GM12878 (cell line): ENCODE measurements at regions not wholly inside any gene's neighbourhood (a gene's known extent, or its start where the extent isn't known, plus 50 kb on each side); places are given as distances from the start of the nearest gene placed in this dataset.

Experiments
- ATF3 ChIP-seq: IDR thresholded peaks from 2 replicates; pipeline ENCODE4 v1.6.1; 2011; ENCODE audit warnings: low read depth, mild to moderate bottlenecking, low read length, moderate library complexity, borderline replicate concordance; ENCODE audit errors: extremely low read depth
- CTCF ChIP-seq, 3 experiments: IDR thresholded peaks in 2 of 3; conservative IDR thresholded peaks in 1 of 3; 2 replicates each; pipeline ENCODE4 v1.5.1; 2011; ENCODE audit warnings: low read depth in 3 of 3, low read length in 3 of 3, mild to moderate bottlenecking in 3 of 3, control low read depth in 2 of 3, moderate library complexity in 2 of 3, inconsistent platforms in 1 of 3, mixed read lengths in 1 of 3; ENCODE audit not compliant: control insufficient read depth in 2 of 3, insufficient read depth in 1 of 3; ENCODE audit errors: extremely low read depth in 1 of 3
- ETV6 ChIP-seq, 2 experiments: fragments of 450-650 bp in 1 of 2; IDR thresholded peaks in 1 of 2; conservative IDR thresholded peaks in 1 of 2; 2 replicates each; pipeline ENCODE4 v1.6.1; 2014; ENCODE audit warnings: antibody characterized with exemption in 1 of 2, borderline replicate concordance in 1 of 2, low read depth in 1 of 2, mild to moderate bottlenecking in 1 of 2, moderate library complexity in 1 of 2
- MEF2A ChIP-seq: IDR thresholded peaks from 2 replicates; pipeline ENCODE4 v1.6.1; 2011; ENCODE audit warnings: low read depth, mild to moderate bottlenecking, low read length, moderate library complexity; ENCODE audit not compliant: insufficient read depth
- NKRF ChIP-seq: fragments of 450-650 bp; conservative IDR thresholded peaks from 2 replicates; pipeline ENCODE4 v1.6.1; 2017; ENCODE audit warnings: mild to moderate bottlenecking, moderate library complexity
- RBBP5 ChIP-seq: fragments of 200-600 bp; sonication (generic); conservative IDR thresholded peaks from 2 replicates; pipeline ENCODE4 v1.6.1; 2016
- RCOR1 ChIP-seq: conservative IDR thresholded peaks from 2 replicates; pipeline ENCODE4 v1.6.1; 2012; ENCODE audit warnings: low read depth, low read length, improper control_type of control experiment
- SREBF2 ChIP-seq: IDR thresholded peaks from 2 replicates; pipeline ENCODE4 v1.6.1; 2012; ENCODE audit warnings: mild to moderate bottlenecking, low read length
- TCF7 ChIP-seq: IDR thresholded peaks from 2 replicates; pipeline ENCODE4 v1.6.1; 2014; ENCODE audit warnings: antibody characterized with exemption, borderline replicate concordance
- ZBTB33 ChIP-seq: fragments of 450-650 bp; IDR thresholded peaks from 2 replicates; pipeline ENCODE4 v1.6.1; 2017; ENCODE audit warnings: mild to moderate bottlenecking

GRCh38 chr10:33623669-33624068 lies 289.2 kb upstream of the NRP1 start:
- TF ChIP-seq RCOR1: no peak
- no peak for TF ChIP-seq ATF3
- no peak for TF ChIP-seq SREBF2
- TF ChIP-seq TCF7: no peak
- TF ChIP-seq RBBP5: no peak
- TF ChIP-seq CTCF (IDR thresholded peaks at IDR 0.05 in 2 of 3, conservative IDR thresholded peaks at IDR 0.05 in 1 of 3; ENCODE audit: control insufficient read depth in 2 of 3, extremely low read depth in 1 of 3, insufficient read depth in 1 of 3, low read depth in 3 of 3, low read length in 3 of 3): no peak
- TF ChIP-seq ZBTB33: no peak
- no peak for TF ChIP-seq ETV6 (conservative IDR thresholded peaks at IDR 0.05 in 1 of 2, IDR thresholded peaks at IDR 0.05 in 1 of 2; ENCODE audit: borderline replicate concordance in 1 of 2, low read depth in 1 of 2)
- no peak for TF ChIP-seq MEF2A
- TF ChIP-seq NKRF: no peak
